C4-2B (cell line): ENCODE measurements at regions not wholly inside any gene's neighbourhood (a gene's known extent, or its start where the extent isn't known, plus 50 kb on each side); places are given as distances from the start of the nearest gene placed in this dataset.

Source experiments
- H3K27ac ChIP-seq: fragments of 450-650 bp; 2 replicates; pipeline ENCODE4 v1.5.1; 2017
- ZFX ChIP-seq: fragments of 450-650 bp; IDR thresholded peaks from 2 replicates; pipeline ENCODE4 v1.6.1; 2017
- TF ChIP-seq, protein P1 (sequence below): fragments of 450-650 bp; conservative IDR thresholded peaks from 2 replicates; pipeline ENCODE4 v1.5.1; 2017; ENCODE audit warnings: mild to moderate bottlenecking

DNA sequence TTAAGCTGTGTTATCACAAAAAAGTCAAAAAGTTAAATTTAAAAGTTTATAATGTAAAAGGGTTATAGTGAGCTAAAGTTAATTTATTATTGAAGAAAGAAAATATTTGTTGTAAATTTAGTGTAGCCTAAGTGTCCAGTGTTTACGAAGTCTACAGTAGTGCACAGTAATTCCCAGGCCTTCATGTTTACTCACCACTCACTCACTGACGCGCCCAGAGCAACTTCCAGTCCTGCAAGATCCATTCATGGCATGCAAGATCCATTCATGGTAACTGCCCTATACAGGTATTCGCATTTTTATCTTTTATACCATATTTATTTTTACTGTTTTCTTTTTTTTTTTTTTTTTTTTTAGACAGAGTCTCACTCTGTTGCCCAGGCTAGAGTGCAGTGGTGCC lies 69.5 kb downstream of the TPRA1 start:
- no peak overlapping the region for H3K27ac ChIP-seq

DNA sequence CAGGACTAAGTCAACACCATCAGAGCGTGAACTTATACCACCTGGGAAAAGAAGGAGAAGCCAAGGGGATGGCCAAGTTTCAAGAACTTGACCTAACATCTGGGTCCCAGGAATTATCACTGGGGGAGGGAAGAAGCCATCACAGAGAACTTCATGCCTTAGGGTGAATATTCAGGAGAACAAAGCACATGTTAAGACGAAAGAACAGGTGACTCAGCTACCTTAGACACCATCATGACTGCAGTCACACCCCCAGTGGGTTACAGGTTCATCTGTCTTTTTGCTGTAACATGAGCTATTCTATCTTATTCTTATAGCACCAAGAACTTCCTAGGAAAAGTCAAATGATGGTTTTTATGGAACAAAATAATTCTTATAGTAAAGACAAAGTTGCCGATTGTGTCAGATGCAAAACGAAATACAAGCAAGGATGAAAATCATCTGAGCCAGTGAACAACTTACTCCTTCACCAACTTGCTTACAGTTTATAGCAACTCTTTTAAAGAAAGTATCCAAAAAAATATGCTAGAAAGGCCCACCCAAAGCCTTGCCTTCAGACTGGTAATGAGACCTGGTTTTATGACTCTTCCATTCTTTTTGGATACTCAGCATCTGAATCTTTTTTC lies 72.0 kb downstream of the TPRA1 start:
- TF ChIP-seq ZFX, result no peak
- TF ChIP-seq, protein P1, sequence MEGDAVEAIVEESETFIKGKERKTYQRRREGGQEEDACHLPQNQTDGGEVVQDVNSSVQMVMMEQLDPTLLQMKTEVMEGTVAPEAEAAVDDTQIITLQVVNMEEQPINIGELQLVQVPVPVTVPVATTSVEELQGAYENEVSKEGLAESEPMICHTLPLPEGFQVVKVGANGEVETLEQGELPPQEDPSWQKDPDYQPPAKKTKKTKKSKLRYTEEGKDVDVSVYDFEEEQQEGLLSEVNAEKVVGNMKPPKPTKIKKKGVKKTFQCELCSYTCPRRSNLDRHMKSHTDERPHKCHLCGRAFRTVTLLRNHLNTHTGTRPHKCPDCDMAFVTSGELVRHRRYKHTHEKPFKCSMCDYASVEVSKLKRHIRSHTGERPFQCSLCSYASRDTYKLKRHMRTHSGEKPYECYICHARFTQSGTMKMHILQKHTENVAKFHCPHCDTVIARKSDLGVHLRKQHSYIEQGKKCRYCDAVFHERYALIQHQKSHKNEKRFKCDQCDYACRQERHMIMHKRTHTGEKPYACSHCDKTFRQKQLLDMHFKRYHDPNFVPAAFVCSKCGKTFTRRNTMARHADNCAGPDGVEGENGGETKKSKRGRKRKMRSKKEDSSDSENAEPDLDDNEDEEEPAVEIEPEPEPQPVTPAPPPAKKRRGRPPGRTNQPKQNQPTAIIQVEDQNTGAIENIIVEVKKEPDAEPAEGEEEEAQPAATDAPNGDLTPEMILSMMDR, result no peak

More for the DNA sequence above, 69.5 kb downstream of the TPRA1 start:
- no peak for TF ChIP-seq ZFX
- TF ChIP-seq, protein P1, result no peak

DNA sequence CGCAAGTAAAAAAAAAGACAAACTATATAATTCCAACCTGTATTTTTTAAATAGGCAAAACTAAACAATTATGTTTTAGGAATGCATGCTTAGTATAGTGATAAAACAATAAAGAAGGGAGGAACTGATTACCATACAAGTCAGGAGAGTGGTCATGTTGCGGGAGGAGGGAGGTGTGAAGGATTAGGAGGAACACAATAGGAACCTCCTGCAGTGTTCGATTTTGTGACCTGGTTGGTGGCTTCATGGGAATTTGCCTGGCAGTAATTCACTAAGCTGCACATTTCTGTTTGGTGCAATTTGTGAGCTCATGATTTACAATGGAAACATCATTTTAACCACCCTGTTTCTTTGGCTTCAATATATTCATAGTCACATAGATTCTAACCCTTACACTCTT lies 78.3 kb downstream of the TPRA1 start:
- no peak for TF ChIP-seq ZFX
- TF ChIP-seq, protein P1, result no peak
- H3K27ac ChIP-seq, result no peak overlapping the region

More for the DNA sequence above, 72.0 kb downstream of the TPRA1 start:
- no peak overlapping the region for H3K27ac ChIP-seq

DNA sequence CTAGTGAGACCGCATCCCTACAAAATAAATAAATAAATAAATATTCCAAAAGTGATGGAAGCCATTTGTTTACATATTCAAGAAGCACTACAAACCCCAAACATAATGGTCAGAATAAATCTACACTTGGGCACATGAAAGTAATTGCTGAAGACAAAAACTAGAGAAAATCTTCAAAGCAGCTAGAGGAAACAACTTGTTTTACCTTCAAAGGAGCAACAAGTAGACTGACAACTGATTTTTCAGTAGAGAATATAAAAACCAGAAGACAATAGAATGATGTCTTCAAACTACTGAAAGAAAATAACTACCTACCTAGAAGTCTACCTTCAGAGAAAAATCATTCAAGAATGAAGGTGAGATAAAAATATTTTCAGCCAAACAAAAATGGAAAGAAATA lies 89.4 kb downstream of the TPRA1 start:
- H3K27ac ChIP-seq, result no peak overlapping the region
- TF ChIP-seq ZFX, result no peak
- TF ChIP-seq, protein P1, result no peak

DNA sequence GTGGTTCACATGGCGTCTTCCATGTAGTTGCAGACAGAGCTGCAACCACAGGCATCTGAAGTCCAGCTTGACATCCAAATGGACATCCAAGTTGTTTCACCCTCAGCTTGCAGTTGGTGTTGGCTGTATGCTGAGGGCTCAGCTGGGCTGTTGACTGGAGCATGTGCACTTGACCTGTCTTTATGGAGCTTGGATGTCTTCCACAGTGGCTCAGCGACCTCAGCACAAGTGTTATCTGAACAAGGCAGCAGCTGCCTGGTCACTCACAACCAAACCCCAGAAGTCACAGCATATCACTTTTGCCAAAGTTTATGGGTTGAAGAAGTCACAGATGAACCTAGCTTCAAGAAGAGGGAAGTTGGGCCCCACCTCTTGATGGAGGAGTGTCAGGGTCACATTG lies 92.9 kb downstream of the TPRA1 start:
- TF ChIP-seq, protein P1, result no peak
- TF ChIP-seq ZFX, result no peak
- H3K27ac ChIP-seq, result no peak overlapping the region

DNA sequence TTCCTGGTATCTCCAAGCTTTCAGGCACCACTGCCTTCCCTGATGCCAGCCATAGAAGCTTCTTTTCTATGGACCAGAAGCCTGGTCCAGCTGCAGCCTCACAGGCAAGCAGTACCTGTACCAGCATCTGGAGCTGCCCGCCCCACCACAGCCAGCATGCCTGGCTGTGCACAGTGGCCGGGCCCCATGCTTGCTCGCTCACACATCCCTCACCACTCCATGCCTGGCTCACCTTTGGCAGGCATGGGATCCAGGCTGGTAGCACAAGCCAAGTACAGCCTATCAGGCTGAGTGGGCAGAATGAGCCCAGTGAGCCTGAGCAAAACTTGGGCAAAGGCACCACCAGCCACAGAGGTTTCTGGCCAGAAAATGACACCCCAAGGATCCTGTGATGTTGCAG lies 93.4 kb downstream of the TPRA1 start:
- TF ChIP-seq, protein P1, result no peak
- TF ChIP-seq ZFX, result no peak
- H3K27ac ChIP-seq, result no peak overlapping the region

DNA sequence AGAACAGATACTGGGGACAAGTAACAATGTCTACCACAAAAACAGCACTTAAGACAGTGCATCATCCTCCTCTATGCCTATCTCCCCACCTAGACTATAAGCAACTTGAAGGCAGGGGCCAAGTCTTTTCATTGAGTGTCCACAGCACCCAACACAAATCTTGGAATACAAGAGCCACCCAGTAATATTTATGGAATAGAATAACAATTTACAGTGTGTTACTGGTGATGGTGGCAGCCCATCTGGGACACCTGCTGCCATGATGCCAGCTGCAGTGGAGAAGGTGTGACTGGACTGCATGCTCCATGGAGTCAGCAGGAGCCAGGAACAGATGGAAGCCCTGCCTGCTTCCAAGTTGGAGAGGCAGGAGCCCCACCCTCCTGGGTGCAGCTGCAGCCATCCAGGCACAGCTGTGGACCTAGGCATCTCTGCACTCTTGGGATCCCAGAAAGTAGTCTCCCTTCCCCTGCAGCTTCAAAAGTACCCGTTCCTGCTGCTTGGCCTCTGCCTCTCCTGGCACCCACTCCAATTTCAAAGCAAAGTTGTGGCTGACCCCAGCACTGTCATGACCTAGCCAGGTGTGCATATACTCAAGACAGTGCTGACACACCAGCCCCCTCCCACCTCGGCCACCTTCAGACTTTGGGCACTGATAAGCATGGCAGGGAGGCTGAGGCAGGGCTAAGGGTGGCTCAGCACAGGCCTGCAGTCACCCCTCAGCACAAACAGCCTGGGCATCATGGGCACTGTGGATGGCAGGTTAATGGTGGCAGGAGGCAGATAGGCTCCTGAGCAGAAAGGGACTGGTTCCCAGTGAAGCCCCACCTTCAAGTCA lies 94.5 kb downstream of the TPRA1 start:
- no peak overlapping the region for H3K27ac ChIP-seq
- TF ChIP-seq, protein P1, result no peak
